ENCODE measurements at regions not wholly inside any gene's neighbourhood (a gene's known extent, or its start where the extent isn't known, plus 50 kb on each side); places are given as distances from the start of the nearest gene placed in this dataset.
"Not testable (repeated sequence)": the region's sequence is repeated elsewhere in the genome, so short reads cannot be mapped to it uniquely, and the experiment has no call there.

DNA sequence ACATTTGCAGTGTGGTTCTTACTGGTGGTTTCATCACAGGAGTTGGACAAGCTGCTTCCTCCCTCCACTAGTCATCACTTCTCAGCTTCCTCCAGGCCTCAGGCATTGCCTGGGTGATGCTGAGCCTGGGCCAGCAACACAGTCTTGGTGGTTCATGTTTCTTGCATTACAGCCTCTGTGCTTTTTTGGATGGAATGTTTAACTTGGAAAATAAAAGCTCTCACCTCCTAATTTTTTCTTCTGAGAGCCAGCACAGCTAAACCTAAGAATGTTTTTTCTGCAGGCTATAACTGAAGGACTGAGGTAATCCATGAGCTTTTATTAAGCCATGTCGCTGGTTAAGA is 66.1 kb upstream of the RHOU start:
- DNase-seq (ENCODE audit: low read depth in 2 of 2), result no peak

DNA sequence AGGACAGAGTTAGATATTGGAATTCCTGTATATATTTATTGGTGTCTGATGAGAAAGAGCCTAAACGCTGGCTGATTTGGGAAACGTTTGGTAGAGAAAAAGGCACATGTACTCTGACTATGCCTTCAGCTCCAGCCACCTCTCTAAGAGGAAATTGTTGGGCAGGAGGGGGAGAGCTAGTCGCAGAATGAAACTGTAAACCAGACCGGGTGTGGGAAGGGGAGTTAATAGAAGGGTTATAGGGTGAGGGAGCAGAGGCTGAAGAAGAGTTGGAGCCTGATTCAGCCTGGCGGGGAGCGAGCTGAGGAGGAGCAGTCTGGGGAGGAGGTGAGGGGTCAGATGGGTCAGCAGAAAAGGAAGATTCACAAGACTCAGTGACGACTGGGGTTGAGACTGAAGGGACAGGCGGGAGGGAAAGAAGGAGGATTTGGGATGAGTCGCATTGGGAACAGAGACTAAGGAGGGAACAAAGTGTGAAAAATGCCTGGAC is 54.2 kb upstream of the RHOU start:
- not testable (repeated sequence) for DNase-seq (ENCODE audit: low read depth in 2 of 2)

GRCh38 chr1:228683428-228683827 is 51.9 kb upstream of the RHOU start:
- DNase-seq (ENCODE audit: low read depth in 2 of 2), result no peak

- no peak for DNase-seq (ENCODE audit: low read depth in 2 of 2)
Observed at GRCh38 chr1:228684607-228685006, 50.7 kb upstream of the RHOU start.

DNA sequence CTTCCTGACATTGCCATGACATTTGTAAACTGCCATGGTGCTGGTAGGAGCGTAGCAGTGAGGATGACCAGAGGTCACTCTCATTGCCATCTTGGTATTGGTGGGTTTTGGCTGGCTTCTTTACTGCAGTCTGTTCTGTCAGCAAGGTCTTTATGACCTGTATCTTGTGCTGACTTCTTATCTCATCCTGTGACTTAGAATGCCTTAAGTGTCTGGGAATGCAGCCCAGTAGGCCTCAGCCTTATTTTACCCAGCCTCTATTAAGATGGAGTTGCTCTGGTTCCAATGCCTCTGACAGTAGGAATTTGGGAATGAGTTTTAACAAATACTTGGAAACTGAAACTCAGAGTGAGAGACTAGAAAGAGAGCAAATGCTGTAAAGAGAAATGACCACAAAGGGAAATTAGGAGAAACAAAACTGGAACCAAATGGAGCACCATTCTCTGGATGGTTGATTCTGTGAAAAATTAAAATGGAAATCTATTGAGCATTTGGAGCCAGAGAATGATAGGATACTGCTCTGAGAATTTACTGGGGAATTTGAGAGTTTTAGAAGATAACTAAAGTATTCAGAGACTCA is 50.1 kb upstream of the RHOU start:
- no peak for DNase-seq (ENCODE audit: low read depth in 2 of 2)
